Nephron (organoid): ENCODE measurements at regions not wholly inside any gene's neighbourhood (a gene's known extent, or its start where the extent isn't known, plus 50 kb on each side); places are given as distances from the start of the nearest gene placed in this dataset.

ENCODE experiments used
- H3K27ac Mint-ChIP-seq, 3 experiments: 2 replicates each; pipeline ENCODE4 v1.8.0; 2020; ENCODE audit warnings: mixed read lengths in 3 of 3, mild to moderate bottlenecking in 2 of 3, moderate library complexity in 1 of 3
- H3K27me3 Mint-ChIP-seq: 2 replicates; pipeline ENCODE4 v1.8.0; 2021; ENCODE audit warnings: low read depth, mild to moderate bottlenecking, moderate library complexity, mixed read lengths
- H3K36me3 Mint-ChIP-seq: 2 replicates; pipeline ENCODE4 v1.8.0; 2020; ENCODE audit warnings: low read depth, mixed read lengths
- H3K4me1 Mint-ChIP-seq: 2 replicates; pipeline ENCODE4 v1.8.0; 2020; ENCODE audit warnings: mixed read lengths
- H3K4me3 Mint-ChIP-seq, 3 experiments: 2 replicates each; pipeline ENCODE4 v1.8.0; 2020; ENCODE audit warnings: mild to moderate bottlenecking in 3 of 3, mixed read lengths in 3 of 3, moderate library complexity in 2 of 3
- H3K9me3 Mint-ChIP-seq: 2 replicates; pipeline ENCODE4 v1.8.0; 2020; ENCODE audit warnings: mixed read lengths
- TF ChIP-seq, protein P1 (sequence below), 3 experiments: fragments of 200-600 bp; sonication (generic); IDR thresholded peaks; one replicate each; pipeline ENCODE4 v1.5.0; 2021; ENCODE audit warnings: antibody characterized with exemption in 3 of 3; ENCODE audit not compliant: unreplicated experiment in 3 of 3

DNA sequence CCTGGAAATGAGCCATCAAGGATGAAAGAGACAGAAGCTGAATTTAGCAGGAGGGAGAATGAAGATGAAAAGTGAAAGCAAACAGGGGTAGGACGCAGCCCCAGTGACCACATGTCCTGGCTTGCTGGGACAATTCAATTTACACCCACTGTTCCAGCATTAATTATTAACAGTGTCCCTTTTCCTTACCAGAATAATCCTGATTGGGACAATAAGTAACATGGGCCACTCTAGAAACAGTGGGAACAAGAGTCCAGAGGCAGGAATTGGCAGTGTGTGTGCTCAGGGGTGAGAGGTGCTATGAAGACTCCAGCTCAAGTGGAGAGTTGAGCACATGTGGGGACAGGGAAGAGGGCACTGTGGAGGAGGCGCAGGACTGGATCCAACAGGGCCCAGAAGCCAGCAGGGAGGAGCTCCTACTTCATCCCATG, 147.1 kb downstream of the C5orf15 start:
- TF ChIP-seq, protein P1, sequence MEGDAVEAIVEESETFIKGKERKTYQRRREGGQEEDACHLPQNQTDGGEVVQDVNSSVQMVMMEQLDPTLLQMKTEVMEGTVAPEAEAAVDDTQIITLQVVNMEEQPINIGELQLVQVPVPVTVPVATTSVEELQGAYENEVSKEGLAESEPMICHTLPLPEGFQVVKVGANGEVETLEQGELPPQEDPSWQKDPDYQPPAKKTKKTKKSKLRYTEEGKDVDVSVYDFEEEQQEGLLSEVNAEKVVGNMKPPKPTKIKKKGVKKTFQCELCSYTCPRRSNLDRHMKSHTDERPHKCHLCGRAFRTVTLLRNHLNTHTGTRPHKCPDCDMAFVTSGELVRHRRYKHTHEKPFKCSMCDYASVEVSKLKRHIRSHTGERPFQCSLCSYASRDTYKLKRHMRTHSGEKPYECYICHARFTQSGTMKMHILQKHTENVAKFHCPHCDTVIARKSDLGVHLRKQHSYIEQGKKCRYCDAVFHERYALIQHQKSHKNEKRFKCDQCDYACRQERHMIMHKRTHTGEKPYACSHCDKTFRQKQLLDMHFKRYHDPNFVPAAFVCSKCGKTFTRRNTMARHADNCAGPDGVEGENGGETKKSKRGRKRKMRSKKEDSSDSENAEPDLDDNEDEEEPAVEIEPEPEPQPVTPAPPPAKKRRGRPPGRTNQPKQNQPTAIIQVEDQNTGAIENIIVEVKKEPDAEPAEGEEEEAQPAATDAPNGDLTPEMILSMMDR (IDR thresholded peaks at IDR 0.05; ENCODE audit: unreplicated experiment in 3 of 3): no peak
- Mint-ChIP-seq H3K27ac (peak overlapping the region; percentile 39 to 93 (median 66)), H3K4me1 (peaks cover 84% of the 10 kb centered on the region), H3K4me3 (peak overlapping the region in 2 of 3 experiments; percentile 7 to 20), H3K9me3 (no peaks in the 10 kb centered on the region), H3K27me3 (peaks cover 22% of the 10 kb centered on the region), H3K36me3 (no peaks in the 10 kb centered on the region)

DNA sequence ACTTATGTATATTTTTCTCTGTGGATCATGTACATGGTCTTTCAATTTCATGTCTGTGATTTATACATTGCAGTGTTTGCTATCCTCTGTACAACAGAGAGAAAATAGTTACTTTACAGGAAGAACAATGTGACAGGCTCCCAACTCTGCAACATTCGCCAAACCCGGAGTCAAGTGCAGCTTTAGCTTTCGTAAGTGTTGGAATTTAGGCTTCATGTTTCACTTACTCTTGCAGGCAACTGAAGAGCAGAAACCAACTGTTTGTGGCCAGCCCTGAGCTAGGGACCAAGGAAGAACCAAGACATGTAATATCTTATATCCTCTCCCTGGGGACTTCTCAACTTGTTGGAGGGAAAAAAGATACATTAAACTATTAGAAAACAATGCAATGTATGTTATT, 147.9 kb downstream of the C5orf15 start:
- no peaks in the 10 kb centered on the region for H3K36me3 Mint-ChIP-seq

DNA sequence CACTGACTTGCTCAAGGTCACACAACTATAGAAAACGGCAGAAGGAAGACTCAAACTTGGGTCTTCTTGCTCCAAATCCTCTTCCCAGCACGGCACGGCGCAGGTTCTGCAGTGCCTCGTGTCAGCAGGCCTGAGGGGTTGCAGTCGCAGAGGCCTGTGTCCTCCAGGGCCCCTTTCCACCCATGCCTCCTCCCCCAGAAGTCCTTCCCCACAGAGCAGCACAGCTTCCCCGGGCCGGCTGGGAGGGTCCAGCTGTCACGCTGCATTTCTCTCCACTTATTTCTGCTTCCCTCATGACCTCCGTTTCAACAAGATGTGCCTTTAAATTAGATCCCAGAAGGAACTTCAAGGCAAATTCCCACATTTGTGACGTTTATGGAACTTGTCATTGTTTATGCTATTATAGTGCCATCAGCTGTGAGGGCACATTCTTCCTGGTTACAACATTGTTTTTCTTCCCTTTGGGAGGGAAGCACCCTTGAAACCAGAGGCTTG, 148.4 kb downstream of the C5orf15 start:
- H3K9me3 Mint-ChIP-seq: no peaks in the 10 kb centered on the region
- H3K4me1 Mint-ChIP-seq: peaks cover 78% of the 10 kb centered on the region
- peak overlapping the region in 1 of 3 experiments; percentile 2 for H3K4me3 Mint-ChIP-seq

More for the DNA sequence above, 147.9 kb downstream of the C5orf15 start:
- H3K9me3 Mint-ChIP-seq: no peaks in the 10 kb centered on the region
- peaks cover 79% of the 10 kb centered on the region for H3K4me1 Mint-ChIP-seq
- H3K4me3 Mint-ChIP-seq: peak overlapping the region in 1 of 3 experiments; percentile 2
- peaks cover 17% of the 10 kb centered on the region for H3K27me3 Mint-ChIP-seq
- TF ChIP-seq, protein P1 (IDR thresholded peaks at IDR 0.05; ENCODE audit: unreplicated experiment in 3 of 3): no peak
- peak overlapping the region; percentile 48 to 86 (median 69) for H3K27ac Mint-ChIP-seq

DNA sequence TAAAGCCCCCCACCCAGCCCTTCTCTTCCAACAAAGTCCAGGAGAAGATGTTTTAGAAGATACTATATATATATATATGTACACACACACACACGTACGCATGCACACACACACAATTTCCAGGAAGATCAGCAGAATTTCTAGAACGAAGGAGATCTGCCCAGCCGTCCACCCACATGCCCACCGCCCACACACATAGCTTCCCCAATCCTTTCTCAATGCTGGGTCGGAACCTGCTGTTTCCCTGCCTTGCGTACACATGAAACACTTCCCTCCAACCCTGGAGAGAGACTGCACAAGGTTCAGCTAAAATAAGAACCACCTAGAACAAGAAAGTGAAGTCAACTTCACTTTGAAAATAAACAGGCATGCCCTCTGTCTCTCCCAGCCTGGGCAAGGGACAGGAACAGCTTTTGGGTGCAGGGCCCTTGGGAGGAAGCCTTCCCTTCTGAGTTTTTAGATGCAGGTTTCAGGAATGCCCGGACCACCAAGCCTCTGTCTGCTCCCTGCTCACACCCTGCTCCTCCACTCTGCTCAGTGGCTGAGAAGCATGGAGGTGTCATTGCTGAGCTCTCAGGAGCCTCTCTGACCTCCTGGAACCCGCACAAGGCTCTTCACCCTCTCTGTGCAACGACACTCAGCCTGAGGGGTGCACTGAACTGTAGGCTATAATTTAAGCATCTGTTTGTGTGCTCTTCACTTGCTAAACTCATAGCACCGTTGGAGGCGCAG, 149.4 kb downstream of the C5orf15 start:
- Mint-ChIP-seq H3K36me3 (no peaks in the 10 kb centered on the region), H3K27ac (peak overlapping the region; percentile 7 to 78 (median 15)), H3K9me3 (no peaks in the 10 kb centered on the region), H3K4me3 (peak overlapping the region in 1 of 3 experiments; percentile 6), H3K4me1 (peaks cover 75% of the 10 kb centered on the region), H3K27me3 (peaks cover 15% of the 10 kb centered on the region)
- TF ChIP-seq, protein P1 (IDR thresholded peaks at IDR 0.05; ENCODE audit: unreplicated experiment in 3 of 3): no peak

More for the DNA sequence above, 148.4 kb downstream of the C5orf15 start:
- Mint-ChIP-seq H3K27me3 (peaks cover 14% of the 10 kb centered on the region), H3K36me3 (no peaks in the 10 kb centered on the region), H3K27ac (peak overlapping the region; percentile 48 to 86 (median 69))
- TF ChIP-seq, protein P1 (IDR thresholded peaks at IDR 0.05; ENCODE audit: unreplicated experiment in 3 of 3): no peak

DNA sequence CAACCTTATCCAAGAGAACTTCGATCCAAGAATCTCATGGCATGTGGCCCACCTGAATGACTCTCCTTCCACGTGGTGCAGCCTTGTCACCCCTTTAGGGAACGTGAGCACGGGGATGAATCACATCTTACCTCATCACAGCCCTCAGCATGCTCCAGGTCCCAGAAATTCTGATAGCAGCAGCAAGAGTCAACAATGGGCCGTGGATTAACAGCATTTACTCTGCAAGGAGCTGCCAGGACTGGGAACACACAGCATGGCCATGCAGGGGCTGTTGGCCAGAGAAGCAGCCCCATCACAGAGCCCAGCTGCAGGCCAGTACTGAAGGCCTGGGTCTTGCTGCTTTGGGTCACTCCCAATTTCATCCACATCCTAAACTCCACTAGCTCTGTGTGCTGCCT, 150.4 kb downstream of the C5orf15 start:
- Mint-ChIP-seq H3K27me3 (peaks cover 16% of the 10 kb centered on the region), H3K36me3 (no peaks in the 10 kb centered on the region), H3K27ac (peak overlapping the region in 2 of 3 experiments; percentile 15 to 78), H3K9me3 (no peaks in the 10 kb centered on the region), H3K4me1 (peaks cover 75% of the 10 kb centered on the region), H3K4me3 (no peak overlapping the region)
- TF ChIP-seq, protein P1 (IDR thresholded peaks at IDR 0.05; ENCODE audit: unreplicated experiment in 3 of 3): no peak
